HEK293 (cell line): ENCODE measurements at regions not wholly inside any gene's neighbourhood (a gene's known extent, or its start where the extent isn't known, plus 50 kb on each side); places are given as distances from the start of the nearest gene placed in this dataset.
A peak's percentile ranks its signal among the peaks of the same experiment; 100 is the strongest.

Experiments
- CTCF ChIA-PET: fragments of 350-600 bp; formaldehyde crosslinking; extraction: SDS; loops from one replicate; lab custom pipeline; 2021; ENCODE audit warnings: antibody characterized with exemption; lab: Yijun Ruan, JAX
- POLR2A ChIA-PET: fragments of 300-600 bp; formaldehyde crosslinking; extraction: SDS; loops from one replicate; lab custom pipeline; 2020; ENCODE audit warnings: antibody characterized with exemption, inconsistent platforms; lab: Yijun Ruan, JAX
- H3K27ac ChIP-seq: fragments of 200-500 bp; sonication (Bioruptor generic); 2 replicates; pipeline ENCODE4 v1.5.1; 2014; ENCODE audit warnings: low read depth, low read length, control low read depth, inconsistent platforms; ENCODE audit errors: extremely low read depth
- H3K36me3 ChIP-seq, 2 experiments: fragments of 200-500 bp in 1 of 2; sonication (Bioruptor generic) in 1 of 2; 1 replicate in 1 of 2; 2 replicates in 1 of 2; pipeline ENCODE4 v1.5.1; 2014 to 2017; ENCODE audit warnings: inconsistent platforms in 2 of 2, low read length in 2 of 2; ENCODE audit not compliant: control insufficient read depth in 2 of 2, insufficient read depth in 1 of 2
- H3K4me1 ChIP-seq: fragments of 200-500 bp; sonication (Bioruptor generic); 2 replicates; pipeline ENCODE4 v1.5.1; 2014; ENCODE audit warnings: mild to moderate bottlenecking, low read length, inconsistent platforms; ENCODE audit not compliant: control insufficient read depth, insufficient read depth
- H3K4me3 ChIP-seq: 2 replicates; pipeline ENCODE4 v1.5.1; 2011; ENCODE audit warnings: low read depth, mild to moderate bottlenecking, control low read depth, low read length, moderate library complexity
- H3K9me3 ChIP-seq: fragments of 200-500 bp; sonication (Bioruptor generic); 2 replicates; pipeline ENCODE4 v1.5.1; 2014; ENCODE audit warnings: low read depth, low read length, inconsistent platforms; ENCODE audit not compliant: control insufficient read depth, insufficient read depth
- BCL11B ChIP-seq: fragments of 450-650 bp; formaldehyde crosslinking; IDR thresholded peaks from 2 replicates; pipeline ENCODE4 v1.5.1; 2016; ENCODE audit warnings: low read depth, missing biosample characterization, missing genetic modification characterization
- KLF9 ChIP-seq: fragments of 450-650 bp; formaldehyde crosslinking; IDR thresholded peaks from 2 replicates; pipeline ENCODE4 v1.5.1; 2016; ENCODE audit warnings: missing biosample characterization, missing genetic modification characterization, low read depth
- REPIN1 ChIP-seq: fragments of 450-650 bp; formaldehyde crosslinking; IDR thresholded peaks from 2 replicates; pipeline ENCODE4 v1.5.1; 2017; ENCODE audit warnings: missing biosample characterization, missing genetic modification characterization, low read depth
- ZBTB17 ChIP-seq: fragments of 450-650 bp; formaldehyde crosslinking; IDR thresholded peaks from 2 replicates; pipeline ENCODE4 v1.5.1; 2016; ENCODE audit warnings: missing biosample characterization, missing genetic modification characterization
- ZBTB20 ChIP-seq: fragments of 450-650 bp; formaldehyde crosslinking; IDR thresholded peaks from 2 replicates; pipeline ENCODE4 v1.5.1; 2016; ENCODE audit warnings: missing biosample characterization, missing genetic modification characterization
- ZBTB7A ChIP-seq: fragments of 450-650 bp; formaldehyde crosslinking; IDR thresholded peaks from 2 replicates; pipeline ENCODE4 v1.5.1; 2016; ENCODE audit warnings: low read depth, missing biosample characterization, missing genetic modification characterization
- ZNF19 ChIP-seq: fragments of 450-650 bp; formaldehyde crosslinking; IDR thresholded peaks from 2 replicates; pipeline ENCODE4; 2016; ENCODE audit warnings: missing biosample characterization, missing genetic modification characterization, low read depth
- ZNF221 ChIP-seq: fragments of 450-650 bp; formaldehyde crosslinking; IDR thresholded peaks from 2 replicates; pipeline ENCODE4 v1.5.1; 2017; ENCODE audit warnings: missing biosample characterization, missing genetic modification characterization, borderline replicate concordance
- ZNF274 ChIP-seq, 2 experiments: fragments of 200-500 bp in 1 of 2; fragments of 450-650 bp in 1 of 2; sonication (Bioruptor generic) in 1 of 2; formaldehyde crosslinking in 1 of 2; IDR thresholded peaks; 2 replicates each; pipeline versions ENCODE4 v1.5.1 to v1.6.1; 2014 to 2016; ENCODE audit warnings: borderline replicate concordance in 1 of 2, inconsistent platforms in 1 of 2, low read length in 1 of 2, missing biosample characterization in 1 of 2, missing genetic modification characterization in 1 of 2
- ZNF423 ChIP-seq: fragments of 450-650 bp; formaldehyde crosslinking; IDR thresholded peaks from 2 replicates; pipeline ENCODE4 v1.5.1; 2016; ENCODE audit warnings: missing biosample characterization, missing genetic modification characterization
- ZNF473 ChIP-seq: fragments of 450-650 bp; formaldehyde crosslinking; IDR thresholded peaks from 2 replicates; pipeline ENCODE4 v1.5.1; 2017; ENCODE audit warnings: missing biosample characterization, missing genetic modification characterization
- ZNF549 ChIP-seq: fragments of 450-650 bp; IDR thresholded peaks from 2 replicates; pipeline ENCODE4 v1.5.1; 2018; ENCODE audit warnings: missing biosample characterization, missing genetic modification characterization, mild to moderate bottlenecking, inconsistent platforms, moderate library complexity
- ZNF658 ChIP-seq: fragments of 450-650 bp; formaldehyde crosslinking; IDR thresholded peaks from 2 replicates; pipeline ENCODE4; 2016; ENCODE audit warnings: missing biosample characterization, missing genetic modification characterization
- ZNF660 ChIP-seq: fragments of 450-650 bp; IDR thresholded peaks from 2 replicates; pipeline ENCODE4 v1.5.1; 2018; ENCODE audit warnings: missing biosample characterization, mild to moderate bottlenecking, missing genetic modification characterization
- ZNF677 ChIP-seq: fragments of 450-650 bp; IDR thresholded peaks from 2 replicates; pipeline ENCODE4 v1.5.0; 2018; ENCODE audit warnings: missing biosample characterization, mild to moderate bottlenecking, missing genetic modification characterization, moderate library complexity
- ZNF768 ChIP-seq: fragments of 450-650 bp; formaldehyde crosslinking; IDR thresholded peaks from 2 replicates; pipeline ENCODE4 v1.5.1; 2018; ENCODE audit warnings: missing biosample characterization, mild to moderate bottlenecking, missing genetic modification characterization
- ZNF830 ChIP-seq: fragments of 450-650 bp; IDR thresholded peaks from 2 replicates; pipeline ENCODE4 v1.5.0; 2018; ENCODE audit warnings: missing biosample characterization, missing genetic modification characterization, low read depth, mild to moderate bottlenecking, moderate library complexity
- TF ChIP-seq, protein P1 (sequence below): fragments of 450-650 bp; formaldehyde crosslinking; IDR thresholded peaks from 2 replicates; pipeline ENCODE4 v1.5.1; 2017; ENCODE audit warnings: missing biosample characterization, missing genetic modification characterization
- TF ChIP-seq, protein P2 (sequence below): sonication (generic); formaldehyde crosslinking; IDR thresholded peaks from 2 replicates; pipeline ENCODE4 v1.8.1; 2022; ENCODE audit warnings: mild to moderate bottlenecking, moderate library complexity, missing genetic modification reagents

DNA sequence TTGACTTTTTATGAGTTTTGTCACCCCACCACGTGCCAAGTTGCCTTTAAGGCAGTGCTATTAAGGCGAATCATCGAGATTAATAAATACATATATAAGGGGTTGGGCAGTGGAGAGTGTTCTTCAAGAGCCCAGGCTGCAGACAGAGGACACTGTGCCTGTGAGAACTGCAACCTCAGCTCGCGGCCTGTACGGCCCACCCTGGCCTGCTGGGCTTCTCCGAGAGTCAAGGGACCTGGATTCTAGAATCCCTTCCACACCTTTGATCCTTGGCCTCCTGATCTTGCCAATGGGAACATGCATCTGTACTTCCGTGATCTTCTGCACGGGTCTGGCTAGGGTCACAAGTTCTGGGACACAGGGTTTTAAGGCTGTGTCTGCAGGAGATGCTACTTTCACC, 54.5 kb downstream of the IRX5 start:
- TF ChIP-seq, protein P1, sequence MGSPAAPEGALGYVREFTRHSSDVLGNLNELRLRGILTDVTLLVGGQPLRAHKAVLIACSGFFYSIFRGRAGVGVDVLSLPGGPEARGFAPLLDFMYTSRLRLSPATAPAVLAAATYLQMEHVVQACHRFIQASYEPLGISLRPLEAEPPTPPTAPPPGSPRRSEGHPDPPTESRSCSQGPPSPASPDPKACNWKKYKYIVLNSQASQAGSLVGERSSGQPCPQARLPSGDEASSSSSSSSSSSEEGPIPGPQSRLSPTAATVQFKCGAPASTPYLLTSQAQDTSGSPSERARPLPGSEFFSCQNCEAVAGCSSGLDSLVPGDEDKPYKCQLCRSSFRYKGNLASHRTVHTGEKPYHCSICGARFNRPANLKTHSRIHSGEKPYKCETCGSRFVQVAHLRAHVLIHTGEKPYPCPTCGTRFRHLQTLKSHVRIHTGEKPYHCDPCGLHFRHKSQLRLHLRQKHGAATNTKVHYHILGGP (tag by site-specific recombination): no peak
- TF ChIP-seq ZBTB17 (tag by site-specific recombination): 0 out of 2 replicates have a peak, but pooled peaks have one; percentile 17
- no peaks in the 10 kb centered on the region for H3K9me3 ChIP-seq
- no peak overlapping the region for H3K27ac ChIP-seq
- H3K36me3 ChIP-seq: no peaks in the 10 kb centered on the region
- H3K4me1 ChIP-seq: no peaks in the 10 kb centered on the region
- ChIA-PET POLR2A (no interaction called here), CTCF (no interaction called here)
- H3K4me3 ChIP-seq: no peak overlapping the region

DNA sequence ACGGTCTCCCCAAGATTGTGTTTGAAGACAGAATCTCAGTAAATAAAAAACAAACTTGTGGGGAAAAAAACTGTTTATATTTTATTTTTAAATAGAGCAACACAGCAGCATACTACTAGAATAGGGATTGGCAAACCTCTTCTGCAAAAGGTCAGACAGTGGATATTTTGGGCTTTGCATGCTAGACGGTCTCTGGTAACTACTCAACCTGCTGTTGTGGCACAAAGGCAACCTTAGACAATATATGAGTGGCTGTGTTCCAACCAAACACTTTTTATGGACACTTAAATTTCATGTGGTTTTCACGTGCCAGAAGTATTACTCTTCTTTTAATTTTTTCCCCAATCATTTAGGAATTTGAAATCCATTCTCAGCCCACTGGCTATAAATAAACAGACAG, 55.0 kb downstream of the IRX5 start:
- H3K4me3 ChIP-seq: no peak overlapping the region
- H3K4me1 ChIP-seq: no peaks in the 10 kb centered on the region
- no peaks in the 10 kb centered on the region for H3K36me3 ChIP-seq
- CTCF ChIA-PET: no interaction called here
- no peaks in the 10 kb centered on the region for H3K9me3 ChIP-seq
- no peak overlapping the region for H3K27ac ChIP-seq
- TF ChIP-seq ZBTB7A (tag by site-specific recombination) (no peak), REPIN1 (tag by site-specific recombination) (no peak), KLF9 (tag by site-specific recombination) (no peak), ZNF221 (tag by site-specific recombination) (no peak), BCL11B (tag by site-specific recombination) (no peak), ZNF660 (tag by site-specific recombination) (no peak), ZNF768 (tag by site-specific recombination) (no peak)
- POLR2A ChIA-PET: no interaction called here

DNA sequence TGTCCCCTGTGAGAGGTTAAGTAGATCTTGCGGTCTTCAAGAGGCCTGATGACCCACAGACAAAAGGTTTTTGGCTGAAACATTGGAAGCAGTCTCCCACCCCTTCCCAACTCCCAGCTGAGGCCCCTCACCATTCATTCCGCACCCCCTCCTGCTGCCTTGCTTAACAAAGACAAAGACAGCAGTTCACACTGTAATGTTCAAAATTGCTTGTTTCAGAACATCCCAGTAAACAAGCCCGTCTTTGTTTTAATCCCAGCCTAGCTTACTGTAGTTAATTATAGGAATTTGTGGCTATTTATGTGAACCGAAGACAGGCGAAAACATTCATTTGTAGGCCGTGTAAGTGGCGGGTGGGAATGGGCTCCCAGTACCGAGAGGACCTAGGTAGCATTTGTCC, 55.7 kb downstream of the IRX5 start:
- no peak for TF ChIP-seq ZNF19 (tag by site-specific recombination)
- TF ChIP-seq ZNF830: no peak
- TF ChIP-seq, protein P2, sequence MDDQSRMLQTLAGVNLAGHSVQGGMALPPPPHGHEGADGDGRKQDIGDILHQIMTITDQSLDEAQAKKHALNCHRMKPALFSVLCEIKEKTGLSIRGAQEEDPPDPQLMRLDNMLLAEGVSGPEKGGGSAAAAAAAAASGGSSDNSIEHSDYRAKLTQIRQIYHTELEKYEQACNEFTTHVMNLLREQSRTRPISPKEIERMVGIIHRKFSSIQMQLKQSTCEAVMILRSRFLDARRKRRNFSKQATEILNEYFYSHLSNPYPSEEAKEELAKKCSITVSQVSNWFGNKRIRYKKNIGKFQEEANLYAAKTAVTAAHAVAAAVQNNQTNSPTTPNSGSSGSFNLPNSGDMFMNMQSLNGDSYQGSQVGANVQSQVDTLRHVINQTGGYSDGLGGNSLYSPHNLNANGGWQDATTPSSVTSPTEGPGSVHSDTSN (CRISPR knock-in tag): no peak
- TF ChIP-seq ZNF677 (tag by site-specific recombination): no peak
- TF ChIP-seq ZNF473 (tag by site-specific recombination): no peak
- TF ChIP-seq ZBTB20 (tag by site-specific recombination): no peak
- no peaks in the 10 kb centered on the region for H3K4me1 ChIP-seq
- no peak overlapping the region for H3K27ac ChIP-seq
- ChIA-PET POLR2A (no interaction called here), CTCF (no interaction called here)
- no peak overlapping the region for H3K4me3 ChIP-seq
- no peaks in the 10 kb centered on the region for H3K9me3 ChIP-seq
- no peaks in the 10 kb centered on the region for H3K36me3 ChIP-seq

DNA sequence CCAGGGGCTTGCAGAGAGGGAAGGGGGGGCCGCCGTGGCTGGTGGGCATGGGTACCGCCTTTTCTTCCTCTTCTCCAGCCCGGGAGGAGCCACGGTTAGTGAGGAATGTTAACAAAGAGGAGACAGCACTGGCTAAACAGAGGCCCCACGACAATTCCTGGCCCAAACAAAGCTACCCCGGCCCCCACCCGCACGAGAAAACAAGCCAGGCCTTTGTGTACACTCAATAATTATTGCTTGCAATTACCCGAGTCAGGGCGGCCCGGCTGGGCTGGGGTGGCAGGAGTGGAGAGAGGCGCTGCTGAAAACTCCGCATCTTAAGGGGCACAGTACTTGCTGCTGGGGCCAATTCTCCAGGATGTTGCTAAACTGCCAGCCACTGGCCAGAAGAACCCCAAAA, 56.4 kb downstream of the IRX5 start:
- Histone ChIP-seq H3K9me3 (no peaks in the 10 kb centered on the region), H3K36me3 (no peaks in the 10 kb centered on the region), H3K4me1 (no peaks in the 10 kb centered on the region), H3K27ac (no peak overlapping the region), H3K4me3 (no peak overlapping the region)
- TF ChIP-seq ZBTB20 (tag by site-specific recombination): no peak
- TF ChIP-seq ZNF274 (IDR thresholded peaks at IDR 0.05; ENCODE audit: low read length): no peak
- TF ChIP-seq ZNF274 (tag by site-specific recombination; IDR thresholded peaks at IDR 0.05; ENCODE audit: borderline replicate concordance): no peak
- no peak for TF ChIP-seq ZNF658 (tag by site-specific recombination)
- no peak for TF ChIP-seq ZNF549 (tag by site-specific recombination)
- TF ChIP-seq ZNF423 (tag by site-specific recombination): no peak
- POLR2A ChIA-PET: no interaction called here
- CTCF ChIA-PET: no interaction called here
